Embryonic facial prominence (tissue), 1 donor: ENCODE measurements at regions not wholly inside any gene's neighbourhood (a gene's known extent, or its start where the extent isn't known, plus 50 kb on each side); places are given as distances from the start of the nearest gene placed in this dataset.
A peak's percentile ranks its signal among the peaks of the same experiment; 100 is the strongest.

Experiments used
- DNase-seq: peaks from one replicate; pipeline ENCODE4 v3.0.0-alpha.2; 2016; ENCODE audit errors: extremely low spot score

DNA sequence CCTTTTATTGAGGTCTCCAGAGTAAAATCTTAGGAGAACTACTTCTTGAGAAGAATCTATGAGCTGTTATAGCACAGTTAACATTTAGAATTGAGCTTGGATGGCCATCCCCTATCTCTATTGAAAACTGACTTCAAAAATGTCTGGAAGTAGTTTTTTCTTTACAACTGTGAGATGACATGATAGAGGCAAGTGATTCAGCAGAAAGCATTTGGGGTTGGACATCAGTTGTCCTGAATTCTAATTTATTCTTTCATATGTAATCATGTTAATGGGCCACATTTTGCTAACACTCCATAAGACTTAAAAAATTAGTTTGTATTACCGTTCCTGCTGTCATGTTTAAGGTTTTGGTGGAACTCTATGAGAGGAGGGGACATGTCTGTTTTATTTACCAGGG lies 237.0 kb upstream of the SLC14A2 start:
- no peak for DNase-seq

DNA sequence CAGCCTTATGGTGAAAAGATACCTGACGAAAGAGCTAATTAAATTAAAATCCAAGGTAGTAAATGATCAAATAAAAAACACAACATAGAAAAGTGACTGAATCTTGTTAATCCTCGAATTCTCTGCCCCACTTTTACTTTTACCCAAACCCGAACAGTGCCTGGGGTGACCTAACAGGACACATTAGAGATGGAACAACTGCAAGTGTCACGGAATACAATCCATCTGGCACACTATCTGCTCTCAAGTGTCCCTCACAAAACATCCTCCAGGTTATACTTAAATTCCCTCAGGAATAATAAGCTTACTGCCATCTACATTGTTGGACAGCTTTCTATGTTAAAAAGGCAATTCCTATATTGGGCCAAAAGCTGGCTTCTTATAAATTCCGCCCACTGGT lies 236.3 kb upstream of the SLC14A2 start:
- no peak for DNase-seq

- DNase-seq = no peak
These were observed 235.4 kb upstream of the SLC14A2 start for GRCh38 chr18:45379903-45380302.

GRCh38 chr18:45381282-45381681 lies 234.0 kb upstream of the SLC14A2 start:
- no peak for DNase-seq

GRCh38 chr18:45383228-45383627 lies 232.0 kb upstream of the SLC14A2 start:
- no peak for DNase-seq

- DNase-seq = no peak
These were observed 230.9 kb upstream of the SLC14A2 start for GRCh38 chr18:45384137-45384961.

- DNase-seq = no peak
These were observed 230.3 kb upstream of the SLC14A2 start for GRCh38 chr18:45384962-45385315.

DNA sequence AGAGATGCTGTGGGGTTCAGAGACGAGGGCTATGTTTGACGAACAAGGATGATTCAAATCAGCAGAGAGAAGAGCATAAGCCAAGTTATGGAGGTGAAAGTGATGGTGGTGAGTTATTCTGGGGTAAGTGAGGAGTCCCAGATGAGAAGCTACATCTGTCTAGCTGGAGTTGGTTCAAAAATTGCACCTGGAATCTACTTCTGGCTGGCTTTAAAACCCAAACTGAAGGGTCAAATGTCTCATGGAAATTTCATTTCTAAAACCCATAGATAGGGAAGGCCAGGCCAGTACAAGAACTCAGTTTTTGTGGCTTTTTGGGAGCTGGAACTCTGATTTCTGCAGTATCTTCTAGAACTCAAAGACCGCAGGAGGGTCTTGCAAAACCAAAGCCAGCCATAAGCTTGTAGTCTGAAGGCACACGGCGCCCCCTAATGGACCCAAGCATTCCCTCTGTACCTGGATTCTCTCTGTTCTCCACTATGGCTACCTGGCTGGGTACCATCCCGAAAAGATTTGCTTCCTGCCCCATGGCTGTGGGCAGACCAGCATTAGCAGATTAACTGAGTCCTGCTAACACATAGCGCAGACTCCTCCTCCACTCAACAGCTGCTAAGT lies 229.1 kb upstream of the SLC14A2 start:
- no peak for DNase-seq

DNA sequence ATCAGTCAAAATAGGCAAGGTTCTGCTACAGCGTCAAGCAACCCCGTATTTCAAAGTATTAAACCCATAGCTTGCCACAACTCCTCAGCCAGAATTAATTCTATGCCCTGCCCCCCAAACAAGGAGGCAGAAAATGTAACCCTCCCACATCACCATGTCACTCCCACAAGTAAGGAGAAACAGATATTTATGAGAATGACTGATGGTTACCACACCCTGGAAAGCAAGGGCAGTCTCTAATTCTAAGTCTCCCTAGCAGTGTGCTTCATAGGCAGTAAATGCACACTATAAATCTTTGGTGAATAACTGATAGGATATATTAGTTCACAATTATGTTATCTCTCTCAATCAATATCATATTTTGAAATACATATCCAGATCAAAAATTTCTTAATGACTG lies 228.0 kb upstream of the SLC14A2 start:
- DNase-seq = no peak

GRCh38 chr18:45398448-45398847 lies 216.8 kb upstream of the SLC14A2 start:
- DNase-seq = no peak

DNA sequence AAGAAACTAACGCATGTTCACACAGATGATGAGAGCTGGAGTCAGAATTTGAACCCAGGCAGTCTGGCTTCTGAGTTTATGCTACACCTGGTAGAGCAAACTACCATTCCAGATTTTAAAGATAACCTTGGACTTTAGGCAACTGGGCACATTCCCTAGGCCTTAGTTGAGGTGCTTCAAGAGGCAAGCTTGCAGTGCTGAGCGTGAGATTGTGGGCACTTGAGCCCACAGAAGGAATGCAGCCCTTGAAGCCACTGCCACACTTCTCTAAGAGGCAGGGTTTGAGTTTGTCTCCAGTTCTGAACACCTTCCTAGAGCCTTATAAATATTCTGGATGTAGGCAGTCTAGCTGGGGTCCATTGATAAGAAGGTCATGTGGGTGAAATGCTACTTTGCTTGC lies 216.1 kb upstream of the SLC14A2 start:
- no peak for DNase-seq

DNA sequence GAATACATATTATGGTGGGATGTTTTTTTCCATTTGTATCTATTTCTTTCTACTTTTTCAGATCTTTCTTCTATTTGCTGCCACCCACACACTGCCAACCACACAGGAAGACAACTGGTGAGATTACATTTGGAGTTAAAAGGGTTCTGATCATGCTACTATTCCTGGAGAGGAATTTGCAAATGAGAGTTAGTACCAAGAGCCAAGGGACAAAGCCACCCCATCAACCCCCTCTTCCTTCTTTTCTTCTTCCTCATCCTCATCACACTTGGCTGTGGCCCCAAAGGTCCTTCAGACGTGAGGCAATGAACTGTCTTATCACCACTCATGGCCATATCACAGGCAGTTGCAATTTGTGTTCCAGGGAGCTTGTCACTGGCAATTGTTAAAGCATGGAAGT lies 215.6 kb upstream of the SLC14A2 start:
- DNase-seq = no peak

DNA sequence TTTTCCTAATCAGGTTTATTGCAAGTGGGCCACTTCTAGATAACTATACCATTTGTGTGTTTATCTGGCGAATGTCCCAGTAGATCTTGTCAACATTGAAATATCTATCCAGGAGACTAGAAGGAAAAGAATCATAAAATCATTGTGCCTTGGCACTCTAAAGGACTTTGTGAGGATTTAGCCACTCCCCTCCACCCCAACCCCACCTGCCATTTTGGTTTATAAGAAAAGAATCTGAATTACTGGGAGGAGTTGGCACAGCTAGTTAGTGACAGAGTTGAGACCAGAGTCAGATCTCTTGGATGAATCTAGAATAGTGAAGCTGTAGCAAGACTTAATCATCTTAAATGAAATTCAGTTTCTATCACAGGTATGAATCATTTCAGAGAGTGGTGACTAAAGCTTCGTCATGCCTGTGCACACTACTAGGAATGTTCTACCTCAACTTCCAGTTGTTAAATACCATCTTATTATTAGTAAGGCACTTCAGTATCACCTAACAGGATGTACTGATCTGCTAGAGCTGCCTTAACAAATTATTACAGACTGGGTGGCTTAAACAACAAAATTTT lies 212.7 kb upstream of the SLC14A2 start:
- DNase-seq = no peak

GRCh38 chr18:45403341-45404049 lies 211.8 kb upstream of the SLC14A2 start:
- DNase-seq = no peak

DNA sequence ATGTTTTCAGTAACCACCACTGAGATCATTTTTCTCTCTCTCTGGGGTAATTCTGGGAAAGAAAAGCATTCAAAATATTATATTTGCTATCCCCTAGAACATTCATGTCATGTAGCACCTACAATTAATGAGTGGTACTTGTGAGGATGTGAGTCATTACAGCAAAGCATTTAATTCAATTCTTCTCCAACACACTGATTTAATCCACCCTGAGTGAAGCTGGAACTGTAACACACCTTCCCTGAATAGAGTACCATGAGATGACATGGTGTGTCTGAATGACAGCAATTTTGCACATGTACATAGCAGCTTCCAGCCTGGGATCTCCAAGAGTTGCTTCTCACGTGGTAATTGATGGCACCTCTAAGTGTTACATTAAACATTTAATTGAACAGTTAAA lies 207.1 kb upstream of the SLC14A2 start:
- DNase-seq = no peak

DNA sequence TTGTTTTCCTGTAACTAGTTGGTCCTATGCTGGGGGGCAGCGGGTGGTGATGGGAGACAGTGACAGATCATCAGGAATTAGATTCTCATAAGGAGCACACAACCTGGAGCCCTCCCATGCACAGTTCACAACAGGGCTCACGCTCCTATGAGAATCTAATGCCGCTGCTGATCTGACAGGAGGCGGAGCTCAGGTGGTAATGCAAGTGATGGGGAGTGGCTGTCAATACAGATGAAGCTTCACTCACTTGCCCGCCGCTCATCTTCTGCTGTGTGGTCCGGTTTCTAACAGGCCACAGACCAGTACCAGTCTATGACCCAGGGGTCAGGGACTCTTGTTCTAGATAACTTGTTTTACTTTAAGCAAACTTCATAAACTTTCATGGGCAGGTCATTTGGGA lies 205.3 kb upstream of the SLC14A2 start:
- no peak for DNase-seq

DNA sequence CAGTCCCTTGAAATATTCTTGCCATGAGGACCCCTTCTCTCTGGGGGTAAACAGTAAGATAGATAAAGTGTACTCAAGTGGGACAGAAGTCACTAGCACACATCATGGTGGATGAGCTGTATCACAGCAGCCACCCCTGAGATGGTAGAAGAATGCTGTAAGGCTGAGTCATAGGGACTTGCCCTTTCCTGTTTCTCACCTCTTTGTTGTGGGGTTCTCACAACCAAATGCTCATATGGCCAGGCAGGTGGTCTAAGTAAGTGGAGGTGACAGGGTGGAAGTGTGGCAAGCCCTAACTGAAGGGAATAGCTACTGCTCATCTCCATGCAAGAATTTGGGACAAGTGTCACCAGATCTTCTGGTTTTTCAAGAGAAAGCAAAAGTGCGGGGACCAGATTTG lies 202.7 kb upstream of the SLC14A2 start:
- no peak for DNase-seq

DNA sequence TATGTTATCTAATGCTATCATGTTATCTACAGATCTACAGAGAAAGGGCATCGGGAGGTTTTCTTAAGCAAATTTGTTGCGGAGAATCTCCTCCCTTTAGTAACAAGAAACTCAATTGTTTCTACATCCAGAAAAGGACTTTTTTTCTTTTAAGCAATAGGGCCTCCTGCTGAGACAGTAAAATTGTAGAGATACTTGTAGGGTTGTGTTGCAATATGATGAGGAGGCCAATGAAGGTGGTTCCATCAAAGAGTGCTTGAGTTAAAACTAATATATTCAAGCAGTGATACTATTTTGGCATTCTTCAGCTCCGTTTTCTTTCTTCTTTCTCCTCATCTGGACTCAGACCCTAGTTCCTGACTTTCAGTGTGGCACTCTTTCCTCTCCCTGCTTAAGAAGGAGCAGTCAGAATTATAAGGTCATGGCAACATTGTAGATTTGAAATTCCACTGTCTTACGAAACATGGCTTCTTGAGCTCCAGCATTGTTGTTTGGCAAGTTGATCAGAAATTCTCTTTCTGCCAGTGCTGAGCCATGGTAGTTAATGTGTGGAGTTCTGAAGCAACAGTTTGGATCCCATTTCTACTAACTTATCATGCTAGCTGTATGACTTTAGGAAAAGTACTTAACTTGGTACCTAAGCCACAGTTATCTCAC lies 202.0 kb upstream of the SLC14A2 start:
- no peak for DNase-seq

DNA sequence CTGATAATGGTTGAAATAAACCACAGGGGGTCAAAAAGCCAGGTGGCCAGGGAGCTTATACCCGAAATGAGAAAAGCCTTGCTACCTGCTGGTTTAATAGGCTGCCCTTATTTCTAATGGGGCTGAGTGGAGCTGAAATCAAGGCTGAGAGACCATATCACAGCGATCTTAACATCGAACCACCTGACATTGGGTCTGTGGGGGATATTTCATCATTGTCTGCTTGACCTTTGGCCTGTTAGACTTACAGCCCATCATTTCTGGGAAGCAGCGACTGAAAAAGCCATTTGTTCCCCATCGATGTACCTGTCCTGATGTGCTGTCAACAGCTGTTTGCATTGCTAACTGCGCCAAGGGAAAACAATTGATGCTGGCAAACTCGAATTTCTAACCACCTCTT lies 199.7 kb upstream of the SLC14A2 start:
- DNase-seq = no peak

DNA sequence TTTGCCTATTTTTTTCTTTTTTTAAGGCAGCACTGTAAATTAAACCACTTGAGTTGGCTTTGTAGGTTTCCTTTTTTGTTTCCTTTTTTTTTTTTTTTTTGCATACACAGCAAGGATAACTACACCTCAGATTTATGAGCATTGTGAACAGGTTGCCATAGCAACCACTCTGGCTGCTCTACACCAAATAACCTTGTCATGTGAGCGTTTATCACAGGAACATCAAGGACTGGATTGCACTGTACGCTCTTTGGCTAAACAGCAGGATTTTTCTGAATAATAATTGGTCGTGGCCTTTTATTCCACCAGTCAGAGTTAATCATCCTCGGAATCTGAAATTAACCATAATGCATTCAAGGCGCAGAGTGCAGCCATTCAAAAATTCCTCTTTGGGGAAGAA lies 199.1 kb upstream of the SLC14A2 start:
- DNase-seq = peak; percentile 58

GRCh38 chr18:45417392-45417791 lies 197.9 kb upstream of the SLC14A2 start:
- no peak for DNase-seq

GRCh38 chr18:45423659-45424058 lies 191.6 kb upstream of the SLC14A2 start:
- DNase-seq = no peak
